T-helper 2 cell treated with Interferon-gamma antibody and Interleukin-4, amounts not matched to agents 5 μg/mL and 100 μg/mL, for 36 hours (primary cell): ENCODE measurements at regions not wholly inside any gene's neighbourhood (a gene's known extent, or its start where the extent isn't known, plus 50 kb on each side); places are given as distances from the start of the nearest gene placed in this dataset.

Source experiments
- DNase-seq: peaks from one replicate; pipeline ENCODE4 v3.0.0; 2021; ENCODE audit warnings: low spot score
- H3K27ac Mint-ChIP-seq: one replicate; pipeline ENCODE4 v1.8.0; 2021; ENCODE audit warnings: mild to moderate bottlenecking, mixed read lengths
- H3K27me3 Mint-ChIP-seq: one replicate; pipeline ENCODE4 v1.8.0; 2021; ENCODE audit warnings: low read depth, mixed read lengths
- H3K36me3 Mint-ChIP-seq: one replicate; pipeline ENCODE4 v1.8.0; 2021; ENCODE audit warnings: low read depth, mixed read lengths
- H3K4me1 Mint-ChIP-seq: one replicate; pipeline ENCODE4 v1.8.0; 2021; ENCODE audit warnings: low read depth, mixed read lengths
- H3K4me3 Mint-ChIP-seq: one replicate; pipeline ENCODE4 v1.8.0; 2022; ENCODE audit warnings: mild to moderate bottlenecking, moderate library complexity, mixed read lengths
- H3K9me3 Mint-ChIP-seq: one replicate; pipeline ENCODE4 v1.8.0; 2021; ENCODE audit warnings: mixed read lengths

DNA sequence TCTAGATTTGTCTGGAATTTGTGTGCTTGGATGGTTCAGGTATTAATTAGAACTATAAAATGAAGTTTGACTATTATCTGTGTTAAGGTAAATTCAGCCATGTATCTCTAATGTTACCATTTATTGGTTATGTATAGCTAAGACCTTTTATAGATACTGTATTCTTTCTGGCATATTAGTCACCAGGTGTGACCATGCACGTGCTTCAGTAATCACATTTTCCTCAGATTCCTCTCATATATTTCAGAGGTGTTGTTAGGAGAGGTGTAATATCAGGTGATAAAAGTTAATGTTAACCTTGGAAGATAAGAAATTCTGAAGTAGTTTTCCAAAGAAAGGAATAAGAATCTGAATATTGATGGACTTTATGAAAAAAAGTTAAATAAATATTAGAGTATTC lies 194.5 kb upstream of the KHDRBS2 start:
- Mint-ChIP-seq H3K36me3 (no peaks in the 10 kb centered on the region), H3K27ac (no peak overlapping the region), H3K4me1 (no peaks in the 10 kb centered on the region), H3K9me3 (no peaks in the 10 kb centered on the region), H3K27me3 (no peaks in the 10 kb centered on the region), H3K4me3 (no peak overlapping the region)
- no peak for DNase-seq

DNA sequence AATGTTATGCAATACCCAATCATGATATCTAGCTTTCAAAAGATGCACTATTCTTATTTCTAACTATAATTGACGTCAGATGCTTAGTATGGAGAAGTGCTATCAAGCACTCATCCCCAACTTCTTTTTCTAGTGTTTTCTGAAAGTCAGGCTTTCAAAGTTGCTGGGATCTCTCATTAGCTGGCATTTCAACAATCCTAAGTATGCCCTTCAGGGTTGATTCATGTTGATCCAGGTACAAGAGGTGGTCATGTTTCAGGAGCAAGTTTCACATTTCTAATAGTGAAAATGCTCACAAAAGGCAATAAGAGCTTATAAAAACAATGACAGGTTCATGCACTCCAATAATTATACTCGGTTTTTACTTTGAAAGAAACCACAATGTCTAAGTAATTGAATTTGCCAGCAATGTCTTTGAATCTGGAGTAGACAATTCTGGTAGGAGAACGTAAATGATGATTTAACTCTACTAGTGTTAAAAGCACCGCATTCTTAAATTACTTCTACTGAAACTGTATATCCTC lies 193.7 kb upstream of the KHDRBS2 start:
- Mint-ChIP-seq H3K9me3 (no peaks in the 10 kb centered on the region), H3K4me1 (no peaks in the 10 kb centered on the region), H3K4me3 (no peak overlapping the region), H3K27me3 (no peaks in the 10 kb centered on the region), H3K27ac (no peak overlapping the region), H3K36me3 (no peaks in the 10 kb centered on the region)
- DNase-seq: no peak

DNA sequence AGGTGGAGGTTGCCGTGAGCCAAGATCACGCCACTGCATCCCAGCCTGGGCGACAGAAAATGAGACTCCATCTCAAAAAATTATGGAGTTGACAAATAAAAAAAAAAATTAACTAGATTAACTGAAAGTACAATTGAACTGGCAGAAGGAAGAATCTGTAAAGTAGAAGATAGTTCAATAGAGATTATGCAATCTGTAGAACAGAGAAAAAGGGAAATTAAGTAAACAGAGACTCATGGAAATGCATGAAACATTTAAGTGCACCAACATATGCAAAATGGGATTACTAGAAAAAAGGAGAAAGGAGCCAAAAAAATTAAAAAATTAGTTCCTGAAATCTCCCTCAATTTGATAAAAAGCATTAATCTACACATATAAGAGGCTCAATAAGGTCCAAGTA lies 188.8 kb upstream of the KHDRBS2 start:
- DNase-seq: no peak
- no peak overlapping the region for H3K4me3 Mint-ChIP-seq
- no peaks in the 10 kb centered on the region for H3K4me1 Mint-ChIP-seq
- no peak overlapping the region for H3K27ac Mint-ChIP-seq
- H3K36me3 Mint-ChIP-seq: no peaks in the 10 kb centered on the region
- no peaks in the 10 kb centered on the region for H3K27me3 Mint-ChIP-seq
- peaks cover 20% of the 10 kb centered on the region for H3K9me3 Mint-ChIP-seq

DNA sequence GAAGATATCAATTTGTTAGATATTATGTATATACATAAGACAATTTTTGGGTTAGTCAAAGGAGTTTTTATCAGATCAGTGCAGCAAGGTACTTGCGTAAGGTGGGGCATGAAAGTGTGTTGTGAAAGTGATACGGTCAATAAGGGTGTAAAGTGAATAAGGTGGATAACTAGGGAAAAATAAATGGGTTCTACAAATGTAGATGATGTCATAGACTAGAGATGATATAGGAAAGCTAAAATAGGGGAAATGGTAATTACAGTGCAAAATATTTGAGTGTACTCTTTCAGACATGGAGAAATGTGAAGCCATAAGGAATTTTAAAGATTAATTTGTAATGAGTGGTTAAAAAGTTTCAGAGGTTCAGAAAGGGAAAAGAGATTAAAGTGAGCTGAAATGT lies 180.6 kb upstream of the KHDRBS2 start:
- DNase-seq: no peak
- no peaks in the 10 kb centered on the region for H3K4me1 Mint-ChIP-seq
- H3K4me3 Mint-ChIP-seq: no peak overlapping the region
- no peaks in the 10 kb centered on the region for H3K36me3 Mint-ChIP-seq
- no peak overlapping the region for H3K27ac Mint-ChIP-seq
- H3K9me3 Mint-ChIP-seq: peaks cover 27% of the 10 kb centered on the region
- no peaks in the 10 kb centered on the region for H3K27me3 Mint-ChIP-seq

DNA sequence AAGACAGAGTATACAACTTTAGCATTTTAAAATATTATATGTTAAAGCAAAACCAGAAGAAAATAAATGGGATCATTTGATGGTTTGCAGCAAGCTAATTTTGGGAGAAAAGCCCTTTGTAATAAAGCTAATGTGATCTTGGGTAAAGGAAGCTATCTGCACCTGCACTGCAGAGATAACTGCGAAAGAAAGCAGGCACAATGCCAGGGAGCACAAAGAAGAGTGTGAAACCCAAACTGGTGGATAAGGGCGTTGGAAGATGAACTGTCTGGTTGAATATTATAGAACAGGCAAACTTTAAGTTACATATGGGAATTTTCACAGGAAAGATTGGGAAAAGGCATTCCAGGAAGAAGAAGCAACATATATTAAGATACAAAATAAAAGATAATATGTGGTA lies 179.2 kb upstream of the KHDRBS2 start:
- Mint-ChIP-seq H3K36me3 (no peaks in the 10 kb centered on the region), H3K9me3 (peaks cover 18% of the 10 kb centered on the region), H3K4me1 (no peaks in the 10 kb centered on the region), H3K4me3 (no peak overlapping the region), H3K27me3 (no peaks in the 10 kb centered on the region), H3K27ac (no peak overlapping the region)
- DNase-seq: no peak

DNA sequence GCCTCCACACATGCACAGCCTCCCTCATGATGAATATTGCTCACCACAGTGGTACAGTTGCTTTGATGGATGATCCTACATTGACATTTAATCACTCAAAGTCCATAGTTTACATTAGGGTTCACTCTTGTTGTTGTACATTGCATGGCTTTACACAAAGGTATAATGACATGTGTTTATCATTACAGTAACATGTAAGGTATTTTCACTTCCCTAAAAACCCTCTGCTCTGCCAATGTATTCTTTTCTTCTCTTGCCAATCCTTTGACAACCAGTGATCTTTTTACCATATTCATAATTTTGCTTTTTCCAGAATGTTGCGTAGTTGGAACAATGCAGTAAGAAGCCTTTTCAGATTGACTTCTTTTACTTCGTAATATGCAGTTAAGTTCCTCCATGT lies 166.6 kb upstream of the KHDRBS2 start:
- Mint-ChIP-seq H3K9me3 (peaks cover 23% of the 10 kb centered on the region), H3K27me3 (no peaks in the 10 kb centered on the region), H3K36me3 (no peaks in the 10 kb centered on the region), H3K27ac (no peak overlapping the region), H3K4me3 (no peak overlapping the region), H3K4me1 (no peaks in the 10 kb centered on the region)
- DNase-seq: no peak

DNA sequence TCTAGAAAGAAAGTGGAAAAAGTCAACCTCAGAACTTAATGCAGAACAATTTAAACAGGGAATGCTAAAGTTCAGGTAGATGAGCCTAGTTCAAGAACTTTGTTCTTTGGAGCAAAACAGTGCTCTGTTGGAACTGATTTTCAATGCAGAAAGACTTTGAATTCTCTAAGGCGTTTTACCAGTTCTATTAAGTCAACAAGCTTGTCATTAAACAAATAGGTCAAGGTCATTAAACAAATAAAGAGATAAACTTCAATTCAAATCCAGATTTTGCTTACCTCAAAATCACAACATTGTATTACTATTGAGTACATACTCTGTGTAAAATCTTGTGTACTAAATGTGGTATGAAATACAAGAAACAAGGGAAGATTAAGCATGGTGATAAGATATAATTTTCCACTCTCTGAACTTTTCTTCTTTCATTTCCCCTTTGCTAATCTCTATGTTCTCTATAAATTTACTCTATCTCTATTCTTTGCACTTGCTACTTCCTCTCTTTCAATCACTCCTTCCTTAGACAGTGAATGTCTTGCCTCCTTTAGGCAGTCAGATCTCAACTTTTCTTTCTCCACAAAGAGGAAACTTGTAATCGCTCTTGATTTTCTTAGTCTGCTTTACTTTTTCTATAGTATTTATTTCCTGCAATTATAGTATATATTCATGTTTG lies 160.8 kb upstream of the KHDRBS2 start:
- no peak for DNase-seq
- no peak overlapping the region for H3K4me3 Mint-ChIP-seq
- no peak overlapping the region for H3K27ac Mint-ChIP-seq
- peaks cover 40% of the 10 kb centered on the region for H3K9me3 Mint-ChIP-seq
- H3K4me1 Mint-ChIP-seq: no peaks in the 10 kb centered on the region
- no peaks in the 10 kb centered on the region for H3K27me3 Mint-ChIP-seq
- H3K36me3 Mint-ChIP-seq: no peaks in the 10 kb centered on the region

DNA sequence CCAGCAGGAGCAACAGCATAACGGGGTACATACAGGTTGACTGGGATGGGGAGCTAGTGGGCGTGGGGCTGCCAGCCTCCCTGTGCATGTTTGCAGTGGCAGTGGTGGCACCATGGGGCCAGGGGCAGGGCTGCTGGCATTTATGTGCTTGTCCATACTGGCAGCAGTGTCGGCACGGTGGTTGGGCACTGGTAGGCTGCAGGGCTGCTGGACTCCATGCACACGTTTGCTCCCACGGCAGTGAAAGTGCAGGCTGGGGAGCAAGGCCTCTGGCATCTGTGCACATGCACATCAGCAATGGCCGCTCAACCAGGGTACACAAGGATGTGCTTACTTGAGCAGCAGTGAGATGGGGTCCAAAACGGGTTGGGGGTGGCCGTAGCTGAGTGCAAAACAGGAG lies 159.5 kb upstream of the KHDRBS2 start:
- Mint-ChIP-seq H3K36me3 (no peaks in the 10 kb centered on the region), H3K4me1 (no peaks in the 10 kb centered on the region), H3K27ac (no peak overlapping the region), H3K9me3 (peaks cover 50% of the 10 kb centered on the region), H3K27me3 (no peaks in the 10 kb centered on the region), H3K4me3 (no peak overlapping the region)
- no peak for DNase-seq

DNA sequence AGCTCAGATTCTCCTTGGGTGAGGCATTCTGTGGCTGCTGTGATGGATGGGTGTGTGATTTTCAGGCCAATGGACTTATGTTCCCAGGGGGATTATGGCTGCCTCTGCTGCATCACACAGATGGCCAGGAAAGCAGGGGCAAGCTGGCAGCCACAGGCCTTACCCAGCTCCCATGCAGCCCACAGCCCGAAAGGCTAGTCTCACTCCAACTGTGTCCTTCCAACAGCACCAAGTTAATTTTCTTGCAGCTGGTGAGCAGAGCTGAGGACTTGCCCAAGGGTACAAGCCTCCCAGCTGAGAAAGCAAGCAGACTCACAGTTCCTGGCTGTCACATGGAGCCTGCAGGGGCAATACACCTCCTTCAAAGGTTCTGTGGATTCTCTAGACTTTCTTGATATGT lies 155.2 kb upstream of the KHDRBS2 start:
- H3K4me3 Mint-ChIP-seq: no peak overlapping the region
- no peak overlapping the region for H3K27ac Mint-ChIP-seq
- H3K9me3 Mint-ChIP-seq: peaks cover 71% of the 10 kb centered on the region
- no peak for DNase-seq
- H3K27me3 Mint-ChIP-seq: no peaks in the 10 kb centered on the region
- no peaks in the 10 kb centered on the region for H3K4me1 Mint-ChIP-seq
- H3K36me3 Mint-ChIP-seq: no peaks in the 10 kb centered on the region

DNA sequence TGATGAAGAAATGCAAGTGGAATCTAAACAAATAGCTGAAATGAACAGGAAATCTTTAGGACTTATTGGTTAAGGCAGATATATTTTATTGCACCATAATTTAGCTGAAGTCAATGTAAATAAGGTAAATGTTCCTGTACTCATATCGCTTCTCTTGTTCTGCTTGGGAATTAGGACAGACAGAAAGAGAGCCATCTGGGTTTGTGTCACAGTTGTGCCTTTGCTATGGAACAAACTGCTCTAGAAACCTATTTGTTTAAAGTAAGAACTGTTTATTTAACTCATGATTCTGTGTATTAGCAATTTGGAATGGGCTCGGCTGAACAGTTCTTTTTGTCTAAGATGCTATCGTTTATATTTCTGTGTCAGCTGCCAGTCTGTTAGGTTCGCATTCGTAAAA lies 143.8 kb upstream of the KHDRBS2 start:
- H3K27me3 Mint-ChIP-seq: no peaks in the 10 kb centered on the region
- no peaks in the 10 kb centered on the region for H3K4me1 Mint-ChIP-seq
- peaks cover 45% of the 10 kb centered on the region for H3K9me3 Mint-ChIP-seq
- H3K36me3 Mint-ChIP-seq: no peaks in the 10 kb centered on the region
- DNase-seq: no peak
- H3K27ac Mint-ChIP-seq: no peak overlapping the region
- no peak overlapping the region for H3K4me3 Mint-ChIP-seq

DNA sequence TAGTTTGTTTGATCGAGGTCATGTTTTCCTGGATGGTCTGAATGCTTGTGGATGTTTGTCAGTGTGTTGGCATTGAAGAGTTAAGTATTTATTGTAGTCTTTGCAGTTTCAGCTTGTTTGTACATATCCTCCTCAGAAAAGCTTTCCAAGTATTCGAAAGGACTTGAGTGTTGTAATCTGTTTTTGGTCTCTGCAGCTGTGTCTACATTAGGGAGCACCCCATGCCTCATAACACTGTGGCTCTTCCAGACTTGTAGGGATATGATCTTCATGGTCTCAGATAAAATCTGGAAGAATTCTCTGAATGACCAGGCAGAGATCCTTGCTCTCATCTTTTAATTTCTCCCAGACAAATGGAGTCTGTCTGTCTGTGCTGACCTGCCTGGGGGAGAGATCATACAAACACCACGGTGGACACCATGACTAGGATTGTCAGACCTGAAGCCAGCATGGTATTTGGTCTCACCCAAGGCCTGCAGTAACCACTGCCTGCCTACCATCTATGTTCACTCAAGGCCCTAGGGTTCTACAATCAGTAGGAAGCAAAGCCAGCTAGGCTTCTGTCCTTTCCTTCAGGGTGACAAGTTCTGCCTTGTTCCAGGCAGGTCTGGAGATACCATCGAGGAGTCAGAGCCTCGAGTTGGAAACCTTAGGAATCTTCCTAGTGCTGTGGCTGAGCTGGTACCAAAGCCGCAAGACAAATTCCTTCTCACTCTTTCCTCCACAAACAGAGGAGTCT lies 114.7 kb upstream of the KHDRBS2 start:
- Mint-ChIP-seq H3K4me3 (no peak overlapping the region), H3K36me3 (no peaks in the 10 kb centered on the region), H3K4me1 (no peaks in the 10 kb centered on the region), H3K9me3 (peaks cover 45% of the 10 kb centered on the region), H3K27me3 (no peaks in the 10 kb centered on the region), H3K27ac (no peak overlapping the region)
- DNase-seq: no peak

DNA sequence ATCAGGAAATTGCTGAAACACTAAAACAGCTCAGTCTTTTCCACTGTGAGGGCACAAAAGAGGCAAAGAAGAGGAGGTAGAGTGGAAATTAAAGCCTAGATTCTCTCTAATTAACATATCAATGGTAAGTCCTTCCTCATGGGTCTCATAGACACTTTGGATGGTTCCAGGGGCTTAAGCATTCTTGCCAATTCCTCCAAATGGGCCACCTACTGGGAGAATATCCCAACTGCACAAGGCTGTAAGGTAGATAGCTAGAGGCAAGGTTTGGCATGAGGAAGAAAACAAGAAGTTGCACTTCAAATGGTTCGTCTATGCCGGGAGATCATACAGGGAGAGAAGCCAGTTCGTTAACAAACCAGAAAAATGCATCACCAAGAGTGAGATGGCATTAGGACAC lies 107.6 kb upstream of the KHDRBS2 start:
- Mint-ChIP-seq H3K36me3 (no peaks in the 10 kb centered on the region), H3K9me3 (peaks cover 39% of the 10 kb centered on the region), H3K4me1 (no peaks in the 10 kb centered on the region), H3K4me3 (no peak overlapping the region), H3K27ac (no peak overlapping the region), H3K27me3 (no peaks in the 10 kb centered on the region)
- no peak for DNase-seq

DNA sequence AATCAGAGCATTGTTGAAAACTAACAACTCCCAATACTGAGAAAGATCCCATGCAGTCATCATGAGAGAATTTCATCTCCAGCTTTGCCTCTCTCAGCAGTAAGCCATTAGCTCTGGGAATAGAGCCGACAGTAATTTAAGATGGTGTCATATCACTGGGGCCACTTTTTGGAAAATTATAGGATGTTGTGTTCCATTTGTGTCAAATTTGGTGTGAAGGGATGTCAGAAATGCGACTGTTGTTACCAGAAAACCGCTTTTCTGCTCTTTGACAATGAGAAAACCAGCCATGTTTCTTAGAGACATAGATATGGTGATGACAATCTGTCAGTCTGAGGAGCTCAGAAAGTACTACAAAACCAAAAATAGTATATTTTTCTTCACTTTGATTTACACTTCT lies 106.3 kb upstream of the KHDRBS2 start:
- H3K4me1 Mint-ChIP-seq: no peaks in the 10 kb centered on the region

DNA sequence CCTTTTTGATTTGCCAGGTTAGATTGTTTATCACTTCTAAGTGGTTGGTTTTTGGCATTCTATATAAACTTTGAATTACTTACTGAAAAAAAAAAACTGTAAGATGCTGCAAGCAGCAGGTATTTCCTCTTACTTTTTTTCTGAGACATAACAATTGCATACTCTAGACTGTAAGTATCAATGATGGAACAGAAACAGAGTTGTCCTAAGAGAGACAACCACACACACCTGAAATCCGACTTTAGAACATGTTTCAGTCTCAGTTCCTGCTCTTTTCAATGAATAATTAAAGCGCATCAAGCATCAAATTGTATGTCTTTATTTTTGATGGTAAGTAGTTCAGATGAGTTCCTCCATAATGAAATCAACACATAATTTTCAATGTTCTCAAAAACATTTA lies 105.3 kb upstream of the KHDRBS2 start:
- H3K27ac Mint-ChIP-seq: no peak overlapping the region
- H3K36me3 Mint-ChIP-seq: no peaks in the 10 kb centered on the region
- H3K27me3 Mint-ChIP-seq: no peaks in the 10 kb centered on the region
- no peaks in the 10 kb centered on the region for H3K4me1 Mint-ChIP-seq
- DNase-seq: no peak
- peaks cover 42% of the 10 kb centered on the region for H3K9me3 Mint-ChIP-seq
- no peak overlapping the region for H3K4me3 Mint-ChIP-seq

More for the DNA sequence above, 106.3 kb upstream of the KHDRBS2 start:
- peaks cover 47% of the 10 kb centered on the region for H3K9me3 Mint-ChIP-seq
- H3K36me3 Mint-ChIP-seq: no peaks in the 10 kb centered on the region
- no peak overlapping the region for H3K4me3 Mint-ChIP-seq
- H3K27ac Mint-ChIP-seq: no peak overlapping the region
- no peaks in the 10 kb centered on the region for H3K27me3 Mint-ChIP-seq
- no peak for DNase-seq
